ENCODE measurements at regions not wholly inside any gene's neighbourhood (a gene's known extent, or its start where the extent isn't known, plus 50 kb on each side); places are given as distances from the start of the nearest gene placed in this dataset.

GRCh38 chr17:71964559-71964958 lies 156.3 kb upstream of the SOX9 start:
- no peak overlapping the region for H3K4me3 ChIP-seq (ENCODE audit: low read depth in 1 of 2, low read length in 2 of 2)
- no peaks in the 10 kb centered on the region for H3K4me1 ChIP-seq (ENCODE audit: control insufficient read depth in 1 of 2, insufficient read depth in 2 of 2, low read length in 2 of 2)
- H3K36me3 ChIP-seq (ENCODE audit: control insufficient read depth in 1 of 2, insufficient read depth in 2 of 2, low read length in 2 of 2): no peaks in the 10 kb centered on the region
- no peak overlapping the region for H3K27ac ChIP-seq (ENCODE audit: low read length)
- no peaks in the 10 kb centered on the region for H3K27me3 ChIP-seq (ENCODE audit: low read depth, low read length)
- H3K9me3 ChIP-seq (ENCODE audit: control insufficient read depth in 1 of 2, low read length in 2 of 2): no peaks in the 10 kb centered on the region

GRCh38 chr17:71966055-71966454 lies 154.8 kb upstream of the SOX9 start:
- no peak overlapping the region for H3K27ac ChIP-seq (ENCODE audit: low read length)

GRCh38 chr17:71966459-71967313 lies 154.1 kb upstream of the SOX9 start:
- H3K36me3 ChIP-seq (ENCODE audit: control insufficient read depth in 1 of 2, insufficient read depth in 2 of 2, low read length in 2 of 2): no peaks in the 10 kb centered on the region
- no peaks in the 10 kb centered on the region for H3K4me1 ChIP-seq (ENCODE audit: control insufficient read depth in 1 of 2, insufficient read depth in 2 of 2, low read length in 2 of 2)
- H3K27ac ChIP-seq (ENCODE audit: low read length): no peak overlapping the region
- no peaks in the 10 kb centered on the region for H3K27me3 ChIP-seq (ENCODE audit: low read depth, low read length)
- no peaks in the 10 kb centered on the region for H3K9me3 ChIP-seq (ENCODE audit: control insufficient read depth in 1 of 2, low read length in 2 of 2)
- H3K4me3 ChIP-seq (ENCODE audit: low read depth in 1 of 2, low read length in 2 of 2): no peak overlapping the region

More at GRCh38 chr17:71966055-71966454, 154.8 kb upstream of the SOX9 start:
- Histone ChIP-seq H3K9me3 (ENCODE audit: control insufficient read depth in 1 of 2, low read length in 2 of 2) (no peaks in the 10 kb centered on the region), H3K4me3 (ENCODE audit: low read depth in 1 of 2, low read length in 2 of 2) (no peak overlapping the region), H3K27me3 (ENCODE audit: low read depth, low read length) (no peaks in the 10 kb centered on the region), H3K4me1 (ENCODE audit: control insufficient read depth in 1 of 2, insufficient read depth in 2 of 2, low read length in 2 of 2) (no peaks in the 10 kb centered on the region), H3K36me3 (ENCODE audit: control insufficient read depth in 1 of 2, insufficient read depth in 2 of 2, low read length in 2 of 2) (no peaks in the 10 kb centered on the region)

- no peaks in the 10 kb centered on the region for H3K36me3 ChIP-seq (ENCODE audit: control insufficient read depth in 1 of 2, insufficient read depth in 2 of 2, low read length in 2 of 2)
- H3K27me3 ChIP-seq (ENCODE audit: low read depth, low read length): no peaks in the 10 kb centered on the region
- H3K4me3 ChIP-seq (ENCODE audit: low read depth in 1 of 2, low read length in 2 of 2): no peak overlapping the region
- H3K4me1 ChIP-seq (ENCODE audit: control insufficient read depth in 1 of 2, insufficient read depth in 2 of 2, low read length in 2 of 2): peaks cover 0 to 1% of the 10 kb centered on the region in 2 donors
- no peaks in the 10 kb centered on the region for H3K9me3 ChIP-seq (ENCODE audit: control insufficient read depth in 1 of 2, low read length in 2 of 2)
- H3K27ac ChIP-seq (ENCODE audit: low read length): no peak overlapping the region
These were observed 151.3 kb upstream of the SOX9 start for GRCh38 chr17:71969500-71969899.

- H3K27me3 ChIP-seq (ENCODE audit: low read depth, low read length): no peaks in the 10 kb centered on the region
- no peak overlapping the region for H3K4me3 ChIP-seq (ENCODE audit: low read depth in 1 of 2, low read length in 2 of 2)
- H3K9me3 ChIP-seq (ENCODE audit: control insufficient read depth in 1 of 2, low read length in 2 of 2): no peaks in the 10 kb centered on the region
- H3K27ac ChIP-seq (ENCODE audit: low read length): no peak overlapping the region
- no peaks in the 10 kb centered on the region for H3K36me3 ChIP-seq (ENCODE audit: control insufficient read depth in 1 of 2, insufficient read depth in 2 of 2, low read length in 2 of 2)
- H3K4me1 ChIP-seq (ENCODE audit: control insufficient read depth in 1 of 2, insufficient read depth in 2 of 2, low read length in 2 of 2): peaks cover 0 to 7% of the 10 kb centered on the region in 2 donors
These were observed 150.5 kb upstream of the SOX9 start for GRCh38 chr17:71970312-71970711.

GRCh38 chr17:71974051-71974450 lies 146.8 kb upstream of the SOX9 start:
- Histone ChIP-seq H3K36me3 (ENCODE audit: control insufficient read depth in 1 of 2, insufficient read depth in 2 of 2, low read length in 2 of 2) (no peaks in the 10 kb centered on the region), H3K9me3 (ENCODE audit: control insufficient read depth in 1 of 2, low read length in 2 of 2) (no peaks in the 10 kb centered on the region), H3K4me1 (ENCODE audit: control insufficient read depth in 1 of 2, insufficient read depth in 2 of 2, low read length in 2 of 2) (peaks cover 0 to 7% of the 10 kb centered on the region in 2 donors), H3K4me3 (ENCODE audit: low read depth in 1 of 2, low read length in 2 of 2) (no peak overlapping the region), H3K27me3 (ENCODE audit: low read depth, low read length) (no peaks in the 10 kb centered on the region), H3K27ac (ENCODE audit: low read length) (no peak overlapping the region)

- Histone ChIP-seq H3K4me3 (ENCODE audit: low read depth in 1 of 2, low read length in 2 of 2) (peak overlapping the region; percentile 56), H3K4me1 (ENCODE audit: control insufficient read depth in 1 of 2, insufficient read depth in 2 of 2, low read length in 2 of 2) (peaks cover 0 to 7% of the 10 kb centered on the region in 2 donors), H3K27me3 (ENCODE audit: low read depth, low read length) (no peaks in the 10 kb centered on the region), H3K36me3 (ENCODE audit: control insufficient read depth in 1 of 2, insufficient read depth in 2 of 2, low read length in 2 of 2) (no peaks in the 10 kb centered on the region), H3K27ac (ENCODE audit: low read length) (no peak overlapping the region), H3K9me3 (ENCODE audit: control insufficient read depth in 1 of 2, low read length in 2 of 2) (no peaks in the 10 kb centered on the region)
These were observed 145.5 kb upstream of the SOX9 start for GRCh38 chr17:71975331-71975801.

- Histone ChIP-seq H3K36me3 (ENCODE audit: control insufficient read depth in 1 of 2, insufficient read depth in 2 of 2, low read length in 2 of 2) (no peaks in the 10 kb centered on the region), H3K9me3 (ENCODE audit: control insufficient read depth in 1 of 2, low read length in 2 of 2) (no peaks in the 10 kb centered on the region), H3K4me1 (ENCODE audit: control insufficient read depth in 1 of 2, insufficient read depth in 2 of 2, low read length in 2 of 2) (peaks cover 0 to 7% of the 10 kb centered on the region in 2 donors), H3K27ac (ENCODE audit: low read length) (no peak overlapping the region), H3K4me3 (ENCODE audit: low read depth in 1 of 2, low read length in 2 of 2) (peak overlapping the region in 1 of 2 donors; percentile 3), H3K27me3 (ENCODE audit: low read depth, low read length) (no peaks in the 10 kb centered on the region)
These were observed 144.7 kb upstream of the SOX9 start for GRCh38 chr17:71976011-71976649.

GRCh38 chr17:71978435-71978834 lies 142.4 kb upstream of the SOX9 start:
- Histone ChIP-seq H3K36me3 (ENCODE audit: control insufficient read depth in 1 of 2, insufficient read depth in 2 of 2, low read length in 2 of 2) (no peaks in the 10 kb centered on the region), H3K27me3 (ENCODE audit: low read depth, low read length) (no peaks in the 10 kb centered on the region), H3K27ac (ENCODE audit: low read length) (no peak overlapping the region), H3K9me3 (ENCODE audit: control insufficient read depth in 1 of 2, low read length in 2 of 2) (no peaks in the 10 kb centered on the region), H3K4me1 (ENCODE audit: control insufficient read depth in 1 of 2, insufficient read depth in 2 of 2, low read length in 2 of 2) (peaks cover 0 to 7% of the 10 kb centered on the region in 2 donors), H3K4me3 (ENCODE audit: low read depth in 1 of 2, low read length in 2 of 2) (no peak overlapping the region)

GRCh38 chr17:71980171-71980570 lies 140.6 kb upstream of the SOX9 start:
- no peaks in the 10 kb centered on the region for H3K36me3 ChIP-seq (ENCODE audit: control insufficient read depth in 1 of 2, insufficient read depth in 2 of 2, low read length in 2 of 2)
- H3K27ac ChIP-seq (ENCODE audit: low read length): no peak overlapping the region
- H3K4me3 ChIP-seq (ENCODE audit: low read depth in 1 of 2, low read length in 2 of 2): no peak overlapping the region
- no peaks in the 10 kb centered on the region for H3K27me3 ChIP-seq (ENCODE audit: low read depth, low read length)
- H3K4me1 ChIP-seq (ENCODE audit: control insufficient read depth in 1 of 2, insufficient read depth in 2 of 2, low read length in 2 of 2): no peaks in the 10 kb centered on the region
- H3K9me3 ChIP-seq (ENCODE audit: control insufficient read depth in 1 of 2, low read length in 2 of 2): no peaks in the 10 kb centered on the region

GRCh38 chr17:71983828-71984227 lies 137.0 kb upstream of the SOX9 start:
- Histone ChIP-seq H3K27me3 (ENCODE audit: low read depth, low read length) (no peaks in the 10 kb centered on the region), H3K4me3 (ENCODE audit: low read depth in 1 of 2, low read length in 2 of 2) (no peak overlapping the region), H3K9me3 (ENCODE audit: control insufficient read depth in 1 of 2, low read length in 2 of 2) (no peaks in the 10 kb centered on the region), H3K36me3 (ENCODE audit: control insufficient read depth in 1 of 2, insufficient read depth in 2 of 2, low read length in 2 of 2) (no peaks in the 10 kb centered on the region), H3K4me1 (ENCODE audit: control insufficient read depth in 1 of 2, insufficient read depth in 2 of 2, low read length in 2 of 2) (no peaks in the 10 kb centered on the region), H3K27ac (ENCODE audit: low read length) (no peak overlapping the region)
